GM12878 (cell line): ENCODE measurements at regions not wholly inside any gene's neighbourhood (a gene's known extent, or its start where the extent isn't known, plus 50 kb on each side); places are given as distances from the start of the nearest gene placed in this dataset.

Experiments used
- ATAC-seq: fragments of 200-7000 bp; cut with Tn5 transposase; 3 replicates; pipeline ENCODE4 v1.9.1; 2020; ENCODE audit warnings: mild to moderate bottlenecking, moderate library complexity
- BruUV-seq: library from RNA; stranded (reverse); fragments of 400-500 nt; replicated peaks from 2 replicates; lab custom pipeline; 2021; lab: Mats Ljungman, UMichigan
- CTCF ChIA-PET: fragments of 300-600 bp; sonication (Branson Sonifier 250); formaldehyde crosslinking; extraction: SDS; loops from one replicate; lab custom pipeline; 2021; ENCODE audit warnings: inconsistent platforms; lab: Yijun Ruan, JAX
- POLR2A ChIA-PET: fragments of 350-600 bp; formaldehyde crosslinking; extraction: SDS; loops from one replicate; lab custom pipeline; 2021; ENCODE audit warnings: inconsistent platforms; lab: Charles Lee
- RAD21 ChIA-PET: fragments of 300-600 bp; sonication (Branson Sonifier 250); formaldehyde crosslinking; loops from one replicate; lab custom pipeline; 2023; ENCODE audit warnings: antibody characterized with exemption; ENCODE audit not compliant: unreplicated experiment; lab: Charles Lee
- SMC1A ChIA-PET: fragments of 300-600 bp; sonication (Branson Sonifier 250); formaldehyde crosslinking; loops from one replicate; lab custom pipeline; 2023; ENCODE audit not compliant: unreplicated experiment, uncharacterized antibody; lab: Charles Lee
- DNase-seq: peaks from one replicate; pipeline ENCODE4 v3.0.0-alpha.2; 2011; ENCODE audit warnings: low read depth, low spot score
- FAIRE-seq: peaks from 3 replicates; lab custom pipeline; 2011; peaks lifted over from hg19 to GRCh38; lab: Jason Lieb, UNC
- H2AFZ ChIP-seq: 2 replicates; pipeline ENCODE4 v1.6.0; 2011; ENCODE audit warnings: low read depth, low read length, control low read depth; ENCODE audit not compliant: control insufficient read depth
- H3K27ac ChIP-seq: 2 replicates; pipeline ENCODE4 v1.5.1; 2011; ENCODE audit warnings: control low read depth; ENCODE audit not compliant: control insufficient read depth, insufficient read depth
- H3K27me3 ChIP-seq, 2 experiments: replicated peaks in 1 of 2; 2 replicates each; pipeline versions ENCODE4 v1.6.0 to v1.6.1; 2011; ENCODE audit warnings: low read length in 1 of 2; ENCODE audit not compliant: control insufficient read depth in 2 of 2, insufficient read depth in 2 of 2
- H3K36me3 ChIP-seq, 2 experiments: 2 replicates each; pipeline ENCODE4 v1.5.1; 2011; ENCODE audit warnings: low read length in 1 of 2; ENCODE audit not compliant: control insufficient read depth in 2 of 2, insufficient read depth in 2 of 2
- H3K4me1 ChIP-seq: 2 replicates; pipeline ENCODE4 v1.6.1; 2011; ENCODE audit warnings: mild to moderate bottlenecking, low read length, moderate library complexity, mixed read lengths; ENCODE audit not compliant: control insufficient read depth, insufficient read depth
- H3K4me2 ChIP-seq: 2 replicates; pipeline ENCODE4 v1.6.0; 2011; ENCODE audit warnings: control low read depth; ENCODE audit not compliant: control insufficient read depth, insufficient read depth
- H3K4me3 ChIP-seq: fragments of 200-600 bp; sonication (generic); 2 replicates; pipeline ENCODE4 v1.5.1; 2016
- H3K79me2 ChIP-seq: 2 replicates; pipeline ENCODE4 v1.6.0; 2011; ENCODE audit warnings: low read length; ENCODE audit not compliant: control insufficient read depth, insufficient read depth
- H3K9ac ChIP-seq: 2 replicates; pipeline ENCODE4 v1.8.0; 2011; ENCODE audit warnings: low read length, control low read depth, mixed read lengths; ENCODE audit not compliant: control insufficient read depth, insufficient read depth
- H3K9me3 ChIP-seq: replicated peaks from 3 replicates; pipeline ENCODE4 v1.5.1; 2011; ENCODE audit warnings: mild to moderate bottlenecking, low read length; ENCODE audit not compliant: control insufficient read depth, insufficient read depth
- H4K20me1 ChIP-seq: 2 replicates; pipeline ENCODE4 v1.6.0; 2011; ENCODE audit not compliant: control insufficient read depth, insufficient read depth
- ATF7 ChIP-seq: fragments of 450-650 bp; IDR thresholded peaks from 2 replicates; pipeline ENCODE4 v1.6.1; 2016; ENCODE audit warnings: low read depth, mild to moderate bottlenecking
- BHLHE40 ChIP-seq, 2 experiments: fragments of 450-650 bp in 1 of 2; IDR thresholded peaks; 2 replicates each; pipeline ENCODE4 v1.6.1; 2011 to 2017; ENCODE audit warnings: low read depth in 2 of 2, borderline replicate concordance in 1 of 2, improper control_type of control experiment in 1 of 2, low read length in 1 of 2, mild to moderate bottlenecking in 1 of 2
- EZH2 ChIP-seq: IDR thresholded peaks from 2 replicates; pipeline ENCODE4 v1.6.1; 2012; ENCODE audit warnings: low read depth, mild to moderate bottlenecking, control low read depth, inconsistent platforms, low read length, borderline replicate concordance; ENCODE audit not compliant: control insufficient read depth
- FOXK2 ChIP-seq: fragments of 450-650 bp; IDR thresholded peaks from 2 replicates; pipeline ENCODE4 v1.6.1; 2017; ENCODE audit warnings: mild to moderate bottlenecking, moderate library complexity
- FOXM1 ChIP-seq: IDR thresholded peaks from 2 replicates; pipeline ENCODE4 v1.6.1; 2012; ENCODE audit warnings: low read depth, mild to moderate bottlenecking, inconsistent platforms, low read length, moderate library complexity
- HDAC6 ChIP-seq: fragments of 200-600 bp; sonication (generic); IDR thresholded peaks from one replicate; pipeline ENCODE4 v1.8.0; 2017; ENCODE audit warnings: antibody characterized with exemption; ENCODE audit not compliant: unreplicated experiment
- MAX ChIP-seq: IDR thresholded peaks from 2 replicates; pipeline ENCODE4 v1.6.1; 2012; ENCODE audit warnings: low read depth, low read length, improper control_type of control experiment
- MTA3 ChIP-seq: IDR thresholded peaks from 2 replicates; pipeline ENCODE4 v1.6.1; 2012; ENCODE audit warnings: low read length, inconsistent platforms, borderline replicate concordance
- NFIC ChIP-seq: IDR thresholded peaks from 2 replicates; pipeline ENCODE4 v1.6.1; 2012; ENCODE audit warnings: low read depth, mild to moderate bottlenecking, inconsistent platforms, low read length, moderate library complexity
- PML ChIP-seq: IDR thresholded peaks from 2 replicates; pipeline ENCODE4 v1.6.1; 2012; ENCODE audit warnings: low read length, inconsistent platforms
- RELA ChIP-seq: fragments of 450-650 bp; IDR thresholded peaks from 2 replicates; pipeline ENCODE4 v1.8.0; 2014; ENCODE audit warnings: borderline replicate concordance; ENCODE audit not compliant: partially characterized antibody
- SIX5 ChIP-seq: IDR thresholded peaks from 2 replicates; pipeline ENCODE4 v1.6.1; 2011; ENCODE audit warnings: mild to moderate bottlenecking, low read depth, low read length, moderate library complexity; ENCODE audit not compliant: severe bottlenecking
- ZBTB40 ChIP-seq: fragments of 450-650 bp; IDR thresholded peaks from 2 replicates; pipeline ENCODE4 v1.6.1; 2016; ENCODE audit warnings: mild to moderate bottlenecking, moderate library complexity, borderline replicate concordance
- ZNF687 ChIP-seq: fragments of 450-650 bp; IDR thresholded peaks from 2 replicates; pipeline ENCODE4 v1.6.1; 2017; ENCODE audit warnings: mild to moderate bottlenecking, moderate library complexity
- WGBS: methylation state at CpG from one replicate; pipeline ENCODE4 v1.1.6; 2016; ENCODE audit warnings: low lambda C conversion rate; ENCODE audit not compliant: insufficient replicate concordance, insufficient coverage; ENCODE audit errors: missing lambda C conversion rate; 5-methylcytosine and 5-hydroxymethylcytosine counted together
- in situ Hi-C: fragments of 300-500 bp; cut with MboI; formaldehyde crosslinking; loops from 9 replicates; pipeline ENCODE4 v1.14.3; 2018; ENCODE audit warnings: mixed read lengths
- intact Hi-C: fragments of 100-400 bp; cut with micrococcal nuclease; formaldehyde crosslinking; loops from one replicate; pipeline ENCODE4 v1.14.2; 2022; ENCODE audit not compliant: unreplicated experiment

- H3K27ac ChIP-seq = no peak overlapping the region
- BruUV-seq = no TSS peak
- H2AFZ ChIP-seq = no peak overlapping the region
- 10% methylated on average over 3 of the region's 3 CpGs for WGBS
- no peak overlapping the region for H3K4me3 ChIP-seq
- in situ Hi-C loops (no loop called here), intact Hi-C loops (no loop called here)
- POLR2A ChIA-PET = no interaction called here
- H3K4me1 ChIP-seq = no peaks in the 10 kb centered on the region
- H3K79me2 ChIP-seq = no peaks in the 10 kb centered on the region
- no peaks in the 10 kb centered on the region for H3K9me3 ChIP-seq
- CTCF ChIA-PET = interaction anchor here (0.6 kb wide), 1 partner anchor 217 kb away, joined by 3 read pairs; no protein-coding TSS in a partner anchor
- FAIRE-seq = no peak
- no peaks in the 10 kb centered on the region for H3K36me3 ChIP-seq
- RAD21 ChIA-PET = no interaction called here
- H3K27me3 ChIP-seq = no peaks in the 10 kb centered on the region
- ATAC-seq = no peak
- H4K20me1 ChIP-seq = no peaks in the 10 kb centered on the region
- TF ChIP-seq NFIC = no peak
- no peak for TF ChIP-seq BHLHE40 (IDR thresholded peaks at IDR 0.05; ENCODE audit: borderline replicate concordance in 1 of 2, low read depth in 2 of 2, low read length in 1 of 2)
- TF ChIP-seq RELA = no peak
- TF ChIP-seq MAX = no peak
- no peak for TF ChIP-seq FOXK2
- TF ChIP-seq HDAC6 = no peak
- TF ChIP-seq EZH2 = no peak
- TF ChIP-seq PML = no peak
- TF ChIP-seq ZNF687 = no peak
- TF ChIP-seq ZBTB40 = no peak
- TF ChIP-seq FOXM1 = no peak
- no peak for TF ChIP-seq SIX5
- TF ChIP-seq MTA3 = no peak
- TF ChIP-seq ATF7 = no peak
- TF ChIP-seq, all 136 proteins: peak for 0
- SMC1A ChIA-PET = no interaction called here
- H3K9ac ChIP-seq = no peak overlapping the region
- no peak overlapping the region for H3K4me2 ChIP-seq
- no peak for DNase-seq
Measured at GRCh38 chr16:5541356-5541755, 443.8 kb upstream of the EEF2KMT start.
